B cell (primary cell): ENCODE measurements at regions not wholly inside any gene's neighbourhood (a gene's known extent, or its start where the extent isn't known, plus 50 kb on each side); places are given as distances from the start of the nearest gene placed in this dataset.

ENCODE experiments used
- ATAC-seq: fragments of 200-7000 bp; cut with Tn5 transposase; one replicate; pipeline ENCODE4 v1.10.0; 2021; ENCODE audit warnings: low read depth, mild to moderate bottlenecking, moderate number of reproducible peaks, moderate library complexity
- CTCF ChIA-PET: fragments of 350-600 bp; sonication (Branson Sonifier 250); formaldehyde crosslinking; loops from one replicate; lab custom pipeline; 2021; ENCODE audit warnings: antibody characterized with exemption, inconsistent platforms; lab: Charles Lee
- POLR2A ChIA-PET: fragments of 350-600 bp; sonication (Branson Sonifier 250); formaldehyde crosslinking; loops from one replicate; lab custom pipeline; 2021; ENCODE audit warnings: antibody characterized with exemption; lab: Charles Lee
- DNase-seq: peaks from one replicate; pipeline ENCODE4 v3.0.0; 2013
- H2AFZ ChIP-seq: 2 replicates; pipeline ENCODE4 v1.6.1; 2012; ENCODE audit warnings: mild to moderate bottlenecking, low read depth, low read length; ENCODE audit not compliant: insufficient read depth, poor library complexity, severe bottlenecking
- H3K27ac ChIP-seq, 2 donors: 1 replicate in 1 of 2; 2 replicates in 1 of 2; pipeline ENCODE4 v1.5.1; 2012 to 2013; ENCODE audit warnings: low read length in 2 of 2, mild to moderate bottlenecking in 2 of 2, moderate library complexity in 1 of 2
- H3K27me3 ChIP-seq, 4 experiments: fragments of 200-600 bp in 1 of 4; sonication (generic) in 1 of 4; replicated peaks in 1 of 4; 1 replicate in 2 of 4; 2 replicates in 2 of 4; pipeline versions ENCODE4 v1.6.1 to v1.7.0; 2013 to 2016; ENCODE audit warnings: low read length in 3 of 4, mild to moderate bottlenecking in 2 of 4, mixed read lengths in 1 of 4, moderate library complexity in 1 of 4; ENCODE audit not compliant: insufficient read depth in 4 of 4, control insufficient read depth in 3 of 4; ENCODE audit errors: control extremely low read depth in 1 of 4
- H3K36me3 ChIP-seq, 2 experiments: replicated peaks in 1 of 2; 1 replicate in 1 of 2; 2 replicates in 1 of 2; pipeline versions ENCODE4 v1.6.1 to v1.7.1; 2013; ENCODE audit warnings: low read length in 1 of 2; ENCODE audit not compliant: insufficient read depth in 2 of 2, control insufficient read depth in 1 of 2; ENCODE audit errors: control extremely low read depth in 1 of 2, extremely low read depth in 1 of 2
- H3K4me1 ChIP-seq, 2 donors: fragments of 200-600 bp in 1 of 2; sonication (generic) in 1 of 2; 1 replicate in 1 of 2; 2 replicates in 1 of 2; pipeline versions ENCODE4 v1.5.1 to v1.6.1; 2013 to 2017; ENCODE audit warnings: low read length in 2 of 2; ENCODE audit not compliant: control insufficient read depth in 2 of 2, insufficient read depth in 2 of 2
- H3K4me2 ChIP-seq: replicated peaks from 2 replicates; pipeline ENCODE3; 2012; ENCODE audit warnings: mild to moderate bottlenecking, low read depth, low read length; ENCODE audit not compliant: poor library complexity, severe bottlenecking
- H3K4me3 ChIP-seq, 5 experiments: fragments of 200-600 bp in 1 of 5; sonication (generic) in 1 of 5; 1 replicate in 3 of 5; 2 replicates in 2 of 5; pipeline versions ENCODE4 v1.5.1 to v1.7.0; 2011 to 2016; ENCODE audit warnings: low read length in 4 of 5, mild to moderate bottlenecking in 4 of 5, low read depth in 2 of 5, control low read depth in 1 of 5, moderate library complexity in 1 of 5; ENCODE audit not compliant: insufficient read depth in 1 of 5; ENCODE audit errors: control extremely low read depth in 1 of 5, extremely low read depth in 1 of 5
- H3K79me2 ChIP-seq: fragments of 200-600 bp; sonication (generic); one replicate; pipeline ENCODE4 v1.6.0; 2016; ENCODE audit warnings: low read length; ENCODE audit not compliant: control insufficient read depth, insufficient read depth
- H3K9ac ChIP-seq: fragments of 200-600 bp; sonication (generic); 2 replicates; pipeline ENCODE4 v1.6.1; 2017; ENCODE audit warnings: mild to moderate bottlenecking, low read length, moderate library complexity
- H3K9me3 ChIP-seq, 3 donors: one replicate each; pipeline versions ENCODE4 v1.6.1 to v1.7.1; 2013; ENCODE audit warnings: low read length in 2 of 3; ENCODE audit not compliant: control insufficient read depth in 2 of 3, insufficient read depth in 1 of 3; ENCODE audit errors: control extremely low read depth in 1 of 3
- H4K20me1 ChIP-seq: 2 replicates; pipeline ENCODE4 v1.6.0; 2012; ENCODE audit warnings: mild to moderate bottlenecking, low read length; ENCODE audit not compliant: insufficient read depth, control insufficient read depth, poor library complexity, severe bottlenecking
- H3K27ac Mint-ChIP-seq: one replicate; pipeline ENCODE4 v1.8.0; 2021; ENCODE audit warnings: mixed read lengths
- H3K27me3 Mint-ChIP-seq: one replicate; pipeline ENCODE4 v1.8.0; 2021; ENCODE audit warnings: mixed read lengths
- H3K4me1 Mint-ChIP-seq: one replicate; pipeline ENCODE4 v1.8.0; 2021; ENCODE audit warnings: mixed read lengths
- H3K4me3 Mint-ChIP-seq: one replicate; pipeline ENCODE4 v1.8.0; 2021; ENCODE audit warnings: mixed read lengths
- H3K9me3 Mint-ChIP-seq: one replicate; pipeline ENCODE4 v1.8.0; 2022; ENCODE audit warnings: mixed read lengths; ENCODE audit not compliant: insufficient read depth
- CTCF ChIP-seq: fragments of 200-600 bp; IDR thresholded peaks from one replicate; pipeline ENCODE4 v1.8.0; 2022; ENCODE audit warnings: antibody characterized with exemption, mild to moderate bottlenecking
- EZH2 ChIP-seq: IDR thresholded peaks from 2 replicates; pipeline ENCODE4 v1.6.1; 2012; ENCODE audit warnings: borderline replicate concordance, low read depth, mild to moderate bottlenecking, moderate library complexity, low read length; ENCODE audit not compliant: insufficient read depth, poor library complexity, severe bottlenecking
- WGBS: methylation state at CpG from one replicate; pipeline ENCODE4 v1.1.5; 2013; ENCODE audit warnings: missing lambda C conversion rate; ENCODE audit not compliant: insufficient coverage; 5-methylcytosine and 5-hydroxymethylcytosine counted together
- intact Hi-C: fragments of 100-400 bp; cut with micrococcal nuclease; formaldehyde crosslinking; loops from one replicate; pipeline ENCODE4 v1.10.0; 2022

- Mint-ChIP-seq H3K27ac (no peak overlapping the region), H3K9me3 (no peaks in the 10 kb centered on the region), H3K4me3 (no peak overlapping the region), H3K27me3 (peaks cover 18% of the 10 kb centered on the region), H3K4me1 (no peaks in the 10 kb centered on the region)
- Histone ChIP-seq H3K27me3 (peaks cover 0 to 5% (median 0%) of the 10 kb centered on the region in 4 experiments), H2AFZ (no peak overlapping the region), H3K9ac (no peak overlapping the region), H3K36me3 (no peaks in the 10 kb centered on the region), H3K27ac (no peak overlapping the region), H3K9me3 (no peaks in the 10 kb centered on the region), H3K4me2 (no peak overlapping the region), H3K4me1 (no peaks in the 10 kb centered on the region), H3K79me2 (no peaks in the 10 kb centered on the region), H3K4me3 (no peak overlapping the region), H4K20me1 (no peaks in the 10 kb centered on the region)
- intact Hi-C loops, result no loop called here
- ChIA-PET POLR2A (no interaction called here), CTCF (no interaction called here)
- 91% methylated on average over 4 of the region's 8 CpGs for WGBS
- DNase-seq (no peak), ATAC-seq (no peak)
- TF ChIP-seq CTCF (no peak), EZH2 (no peak)
Measured at GRCh38 chr4:145324161-145324560, 143.8 kb upstream of the OTUD4 start.

GRCh38 chr4:145320294-145320693 is 139.9 kb upstream of the OTUD4 start:
- no peaks in the 10 kb centered on the region for H3K36me3 ChIP-seq
- POLR2A ChIA-PET, result no interaction called here

More at GRCh38 chr4:145320294-145320693, 139.9 kb upstream of the OTUD4 start:
- CTCF ChIA-PET, result no interaction called here
- peaks cover 0 to 11% (median 1%) of the 10 kb centered on the region in 4 experiments for H3K27me3 ChIP-seq
- no peak overlapping the region for H2AFZ ChIP-seq
- no peaks in the 10 kb centered on the region for H3K4me1 ChIP-seq
- Mint-ChIP-seq H3K4me3 (no peak overlapping the region), H3K27ac (no peak overlapping the region), H3K27me3 (peaks cover 14% of the 10 kb centered on the region), H3K9me3 (no peaks in the 10 kb centered on the region), H3K4me1 (no peaks in the 10 kb centered on the region)
- no peak for DNase-seq
- TF ChIP-seq EZH2 (no peak), CTCF (no peak)
- H4K20me1 ChIP-seq, result no peaks in the 10 kb centered on the region
- no peaks in the 10 kb centered on the region for H3K9me3 ChIP-seq
- H3K9ac ChIP-seq, result no peak overlapping the region
- H3K27ac ChIP-seq, result no peak overlapping the region
- no peak overlapping the region for H3K4me2 ChIP-seq
- no peaks in the 10 kb centered on the region for H3K79me2 ChIP-seq
- intact Hi-C loops, result no loop called here
- no peak for ATAC-seq
- H3K4me3 ChIP-seq, result no peak overlapping the region
- WGBS, result no CpG with 5 or more reads among the region's 5 CpGs
